ENCODE measurements at regions not wholly inside any gene's neighbourhood (a gene's known extent, or its start where the extent isn't known, plus 50 kb on each side); places are given as distances from the start of the nearest gene placed in this dataset.

GRCh38 chr1:219415433-219415832 is 197.5 kb downstream of the ZC3H11B start (continued):
- TF ChIP-seq MAFK (IDR thresholded peaks at IDR 0.05; ENCODE audit: low read depth, low read length) = no peak

- POLR2A ChIA-PET (ENCODE audit: partially characterized antibody) = no interaction called here
- Histone ChIP-seq H3K79me1 (ENCODE audit: low read depth, low read length) (no peaks in the 10 kb centered on the region), H3K18ac (ENCODE audit: extremely low read depth, low read length) (no peak overlapping the region), H3K79me2 (ENCODE audit: control insufficient read depth in 1 of 2, insufficient read depth in 2 of 2, low read length in 2 of 2) (no peaks in the 10 kb centered on the region), H2AFZ (ENCODE audit: low read length) (no peak overlapping the region), H3K9ac (replicated peaks in 1 of 4; ENCODE audit: extremely low read depth in 1 of 4, low read depth in 3 of 4, low read length in 3 of 4) (no peak overlapping the region), H2BK120ac (replicated peaks; ENCODE audit: low read depth, low read length) (no peak overlapping the region), H3K23me2 (ENCODE audit: low read depth, low read length) (no peaks in the 10 kb centered on the region), H4K91ac (replicated peaks; ENCODE audit: insufficient read length, low read length) (no peak overlapping the region), H3K4me3 (ENCODE audit: extremely low read depth in 1 of 4, insufficient read depth in 2 of 4, low read depth in 3 of 4, low read length in 4 of 4) (no peak overlapping the region), H3K23ac (ENCODE audit: insufficient read length) (no peak overlapping the region), H3K36me3 (ENCODE audit: control insufficient read depth in 2 of 4, insufficient read depth in 4 of 4, low read length in 3 of 4) (no peaks in the 10 kb centered on the region), H2BK15ac (ENCODE audit: low read length) (no peak overlapping the region), H4K8ac (ENCODE audit: extremely low read depth, insufficient read depth, low read length) (no peak overlapping the region), H2BK5ac (ENCODE audit: low read depth, low read length) (no peak overlapping the region), H4K5ac (ENCODE audit: insufficient read length, low read depth, low read length) (no peak overlapping the region), H2AK5ac (ENCODE audit: low read depth, low read length) (no peak overlapping the region), H3K4me1 (replicated peaks in 1 of 4; ENCODE audit: control insufficient read depth in 3 of 4, insufficient read depth in 4 of 4, low read length in 3 of 4) (no peaks in the 10 kb centered on the region), H3K56ac (replicated peaks; ENCODE audit: insufficient read length, low read depth, low read length) (no peak overlapping the region), H3K4ac (replicated peaks; ENCODE audit: insufficient read length, low read depth, low read length) (no peak overlapping the region), H3K14ac (ENCODE audit: insufficient read length) (no peak overlapping the region), H2BK12ac (ENCODE audit: low read depth, low read length) (no peak overlapping the region), H2BK20ac (ENCODE audit: low read length) (no peak overlapping the region), H3K27ac (ENCODE audit: low read depth, low read length) (no peak overlapping the region), H3K27me3 (replicated peaks in 1 of 4; ENCODE audit: control insufficient read depth in 3 of 4, extremely low read depth in 1 of 4, insufficient read depth in 3 of 4, low read length in 3 of 4) (no peaks in the 10 kb centered on the region), H4K20me1 (replicated peaks in 1 of 2; ENCODE audit: control insufficient read depth in 1 of 2, insufficient read depth in 2 of 2, low read length in 2 of 2) (no peaks in the 10 kb centered on the region), H3K9me3 (ENCODE audit: insufficient read depth in 2 of 2, low read depth in 1 of 2, low read length in 1 of 2) (no peaks in the 10 kb centered on the region), H3K4me2 (ENCODE audit: insufficient read depth in 1 of 2, low read depth in 2 of 2, low read length in 2 of 2) (no peak overlapping the region)
- DNase-seq (ENCODE audit: low read depth in 1 of 2, low spot score in 2 of 2) (no peak), FAIRE-seq (no peak)
- CTCF ChIA-PET (ENCODE audit: partially characterized antibody) = interaction anchor here (1.0 to 1.2 kb wide), 2 partner anchors 15 to 247 kb away, joined by 3 read pairs; no protein-coding TSS in a partner anchor
- WGBS, 2 experiments (ENCODE audit: extremely low coverage in 1 of 2, insufficient coverage in 1 of 2, insufficient read length in 1 of 2, insufficient replicate concordance in 2 of 2, low coverage in 1 of 2, low lambda C conversion rate in 2 of 2, missing lambda C conversion rate in 1 of 2) = 91% methylated on average over 4 of the region's 4 CpGs; no CpG with 5 or more reads in 1 of the 2 experiments
- TF ChIP-seq CBX8 (IDR thresholded peaks at IDR 0.05; ENCODE audit: borderline replicate concordance, low read depth, low read length) (no peak), POLR2AphosphoS5 (IDR thresholded peaks at IDR 0.05; ENCODE audit: low read depth, low read length) (no peak)
These were observed 198.7 kb downstream of the ZC3H11B start for GRCh38 chr1:219414250-219414649.
